ACC112 (cell line): ENCODE measurements at regions not wholly inside any gene's neighbourhood (a gene's known extent, or its start where the extent isn't known, plus 50 kb on each side); places are given as distances from the start of the nearest gene placed in this dataset.
"Not testable (repeated sequence)": the region's sequence is repeated elsewhere in the genome, so short reads cannot be mapped to it uniquely, and the experiment has no call there.

Experiments
- H2AFZ ChIP-seq: fragments of 200-600 bp; sonication (generic); one replicate; pipeline ENCODE4 v1.6.0; 2017; ENCODE audit warnings: antibody characterized with exemption, low read length; ENCODE audit not compliant: unreplicated experiment
- H3K27ac ChIP-seq: fragments of 200-600 bp; sonication (generic); 2 replicates; pipeline ENCODE4 v1.5.1; 2014; ENCODE audit warnings: low read depth, mild to moderate bottlenecking, antibody characterized with exemption, low read length, moderate library complexity
- H3K27me3 ChIP-seq: fragments of 200-600 bp; sonication (generic); 2 replicates; pipeline ENCODE4 v1.6.1; 2014; ENCODE audit warnings: mild to moderate bottlenecking, antibody characterized with exemption, low read length, moderate library complexity, mixed read lengths; ENCODE audit not compliant: insufficient read depth
- H3K36me3 ChIP-seq: fragments of 200-600 bp; sonication (generic); 2 replicates; pipeline ENCODE4 v1.6.1; 2016; ENCODE audit warnings: mild to moderate bottlenecking, antibody characterized with exemption, low read length, moderate library complexity, mixed read lengths; ENCODE audit not compliant: insufficient read depth
- H3K4me1 ChIP-seq: fragments of 200-600 bp; sonication (generic); one replicate; pipeline ENCODE4 v1.6.1; 2016; ENCODE audit warnings: low read length, mixed read lengths; ENCODE audit not compliant: insufficient read depth, unreplicated experiment, control insufficient read depth
- H3K4me3 ChIP-seq: fragments of 200-600 bp; sonication (generic); 2 replicates; pipeline ENCODE4 v1.5.1; 2014; ENCODE audit warnings: mild to moderate bottlenecking, low read depth, low read length
- H3K79me2 ChIP-seq: fragments of 200-600 bp; sonication (generic); one replicate; pipeline ENCODE4 v1.6.0; 2016; ENCODE audit warnings: low read length; ENCODE audit not compliant: control insufficient read depth, unreplicated experiment, insufficient read depth

GRCh38 chrX:63285375-63285774, 65.8 kb downstream of the SPIN4 start:
- Histone ChIP-seq H3K36me3 (no peaks in the 10 kb centered on the region), H3K79me2 (no peaks in the 10 kb centered on the region), H3K4me3 (no peak overlapping the region), H3K27ac (no peak overlapping the region), H3K4me1 (no peaks in the 10 kb centered on the region), H3K27me3 (no peaks in the 10 kb centered on the region), H2AFZ (no peak overlapping the region)

GRCh38 chrX:63284659-63285058, 66.5 kb downstream of the SPIN4 start:
- Histone ChIP-seq H2AFZ (no peak overlapping the region), H3K4me3 (no peak overlapping the region), H3K27me3 (no peaks in the 10 kb centered on the region), H3K27ac (no peak overlapping the region), H3K4me1 (no peaks in the 10 kb centered on the region), H3K36me3 (no peaks in the 10 kb centered on the region), H3K79me2 (no peaks in the 10 kb centered on the region)

- H3K4me3 ChIP-seq: no peak overlapping the region
- H2AFZ ChIP-seq: no peak overlapping the region
- no peak overlapping the region for H3K27ac ChIP-seq
- no peaks in the 10 kb centered on the region for H3K27me3 ChIP-seq
- H3K79me2 ChIP-seq: no peaks in the 10 kb centered on the region
- H3K4me1 ChIP-seq: no peaks in the 10 kb centered on the region
- no peaks in the 10 kb centered on the region for H3K36me3 ChIP-seq
Measured at GRCh38 chrX:63283348-63283747, 67.8 kb downstream of the SPIN4 start.

- no peaks in the 10 kb centered on the region for H3K36me3 ChIP-seq
- no peaks in the 10 kb centered on the region for H3K4me1 ChIP-seq
- no peaks in the 10 kb centered on the region for H3K27me3 ChIP-seq
- H3K79me2 ChIP-seq: no peaks in the 10 kb centered on the region
- no peak overlapping the region for H3K27ac ChIP-seq
- H2AFZ ChIP-seq: no peak overlapping the region
- no peak overlapping the region for H3K4me3 ChIP-seq
Measured at GRCh38 chrX:63282828-63283227, 68.3 kb downstream of the SPIN4 start.

- H3K79me2 ChIP-seq: no peaks in the 10 kb centered on the region
- H3K27ac ChIP-seq: no peak overlapping the region
- H3K4me1 ChIP-seq: no peaks in the 10 kb centered on the region
- H3K36me3 ChIP-seq: no peaks in the 10 kb centered on the region
- H3K27me3 ChIP-seq: no peaks in the 10 kb centered on the region
- H2AFZ ChIP-seq: no peak overlapping the region
- no peak overlapping the region for H3K4me3 ChIP-seq
Measured at GRCh38 chrX:63282077-63282476, 69.1 kb downstream of the SPIN4 start.

GRCh38 chrX:63281465-63281864, 69.7 kb downstream of the SPIN4 start:
- Histone ChIP-seq H3K27me3 (no peaks in the 10 kb centered on the region), H3K27ac (no peak overlapping the region), H3K79me2 (no peaks in the 10 kb centered on the region), H3K36me3 (no peaks in the 10 kb centered on the region), H3K4me1 (no peaks in the 10 kb centered on the region), H3K4me3 (no peak overlapping the region), H2AFZ (no peak overlapping the region)

GRCh38 chrX:63277394-63277793, 73.7 kb downstream of the SPIN4 start:
- H3K27ac ChIP-seq, H3K79me2 ChIP-seq, H2AFZ ChIP-seq, H3K27me3 ChIP-seq, H3K36me3 ChIP-seq, H3K4me3 ChIP-seq, H3K4me1 ChIP-seq: not testable (repeated sequence)

- H2AFZ ChIP-seq: no peak overlapping the region
- H3K4me1 ChIP-seq: no peaks in the 10 kb centered on the region
- no peak overlapping the region for H3K27ac ChIP-seq
- no peaks in the 10 kb centered on the region for H3K79me2 ChIP-seq
- H3K4me3 ChIP-seq: no peak overlapping the region
- H3K36me3 ChIP-seq: no peaks in the 10 kb centered on the region
- no peaks in the 10 kb centered on the region for H3K27me3 ChIP-seq
Measured at GRCh38 chrX:63275127-63275526, 76.0 kb downstream of the SPIN4 start.

GRCh38 chrX:63270873-63271272, 80.3 kb downstream of the SPIN4 start:
- Histone ChIP-seq H3K36me3 (no peaks in the 10 kb centered on the region), H3K27ac (no peak overlapping the region), H3K4me1 (no peaks in the 10 kb centered on the region), H3K4me3 (no peak overlapping the region), H3K79me2 (no peaks in the 10 kb centered on the region), H3K27me3 (no peaks in the 10 kb centered on the region), H2AFZ (no peak overlapping the region)

- no peak overlapping the region for H2AFZ ChIP-seq
- no peak overlapping the region for H3K27ac ChIP-seq
- peaks cover 8% of the 10 kb centered on the region for H3K4me1 ChIP-seq
- no peaks in the 10 kb centered on the region for H3K79me2 ChIP-seq
- H3K4me3 ChIP-seq: no peak overlapping the region
- no peaks in the 10 kb centered on the region for H3K27me3 ChIP-seq
- no peaks in the 10 kb centered on the region for H3K36me3 ChIP-seq
Measured at GRCh38 chrX:63258144-63258543, 93.0 kb downstream of the SPIN4 start.

- Histone ChIP-seq H3K4me1 (peaks cover 11% of the 10 kb centered on the region), H3K27ac (no peak overlapping the region), H3K36me3 (no peaks in the 10 kb centered on the region), H3K79me2 (no peaks in the 10 kb centered on the region), H3K4me3 (no peak overlapping the region), H2AFZ (no peak overlapping the region), H3K27me3 (no peaks in the 10 kb centered on the region)
Measured at GRCh38 chrX:63250253-63250868, 100.8 kb downstream of the SPIN4 start.
